HepG2 (cell line): ENCODE measurements at regions not wholly inside any gene's neighbourhood (a gene's known extent, or its start where the extent isn't known, plus 50 kb on each side); places are given as distances from the start of the nearest gene placed in this dataset.

Source experiments
- ATAC-seq: fragments of 200-7000 bp; cut with Tn5 transposase; 3 replicates; pipeline ENCODE4 v1.9.1; 2020; ENCODE audit warnings: mild to moderate bottlenecking, moderate library complexity
- BruUV-seq: library from RNA; stranded (reverse); fragments of 400-500 nt; replicated peaks from 2 replicates; lab custom pipeline; 2021; lab: Mats Ljungman, UMichigan
- CTCF ChIA-PET: fragments of 300-600 bp; formaldehyde crosslinking; extraction: SDS; loops from one replicate; lab custom pipeline; 2021; ENCODE audit warnings: low total read pairs, inconsistent platforms, low intra/inter-chr PET ratio; lab: Yijun Ruan, JAX
- POLR2A ChIA-PET: fragments of 350-600 bp; sonication (Branson Sonifier 250); formaldehyde crosslinking; loops from one replicate; lab custom pipeline; 2020; ENCODE audit warnings: antibody characterized with exemption, inconsistent platforms; lab: Yijun Ruan, JAX
- DNase-seq: peaks from one replicate; pipeline ENCODE4 v3.0.0-alpha.2; 2015; ENCODE audit warnings: low spot score
- FAIRE-seq: peaks from 3 replicates; lab custom pipeline; 2011; peaks lifted over from hg19 to GRCh38; lab: Jason Lieb, UNC
- H2AFZ ChIP-seq: one replicate; pipeline ENCODE4 v1.6.1; 2011; ENCODE audit warnings: low read length, inconsistent platforms
- H3K27ac ChIP-seq: fragments of 300-600 bp; 3 replicates; pipeline ENCODE4 v1.8.0; 2011; ENCODE audit warnings: mixed run types, mild to moderate bottlenecking, mixed read lengths, low read length, inconsistent platforms; ENCODE audit not compliant: insufficient read depth; ENCODE audit errors: extremely low read length
- H3K27me3 ChIP-seq, 2 experiments: fragments of 200-600 bp in 1 of 2; 2 replicates in 1 of 2; 3 replicates in 1 of 2; pipeline versions ENCODE4 v1.6.0 to v1.8.0; 2011; ENCODE audit warnings: low read length in 2 of 2, mild to moderate bottlenecking in 2 of 2, moderate library complexity in 2 of 2, inconsistent platforms in 1 of 2; ENCODE audit not compliant: insufficient read depth in 2 of 2, control insufficient read depth in 1 of 2
- H3K36me3 ChIP-seq, 2 experiments: fragments of 200-600 bp in 1 of 2; replicated peaks in 1 of 2; 2 replicates in 1 of 2; 3 replicates in 1 of 2; pipeline versions ENCODE4 v1.5.1 to v1.8.0; 2011; ENCODE audit warnings: low read length in 2 of 2, inconsistent platforms in 1 of 2; ENCODE audit not compliant: insufficient read depth in 2 of 2, control insufficient read depth in 1 of 2
- H3K4me1 ChIP-seq: 2 replicates; pipeline ENCODE4 v1.5.1; 2012; ENCODE audit warnings: low read length, inconsistent platforms; ENCODE audit not compliant: insufficient read depth
- H3K4me2 ChIP-seq: 2 replicates; pipeline ENCODE4 v1.6.0; 2011; ENCODE audit warnings: low read depth, low read length, inconsistent platforms
- H3K4me3 ChIP-seq, 3 experiments: fragments of 200-600 bp in 1 of 3; sonication (generic), shearing (Covaris generic) in 1 of 3; replicated peaks in 1 of 3; 2 replicates each; pipeline ENCODE4 v1.5.1; 2011 to 2016; ENCODE audit warnings: low read length in 3 of 3, inconsistent platforms in 2 of 3, low read depth in 2 of 3, mild to moderate bottlenecking in 2 of 3, control low read depth in 1 of 3, mixed read lengths in 1 of 3; ENCODE audit not compliant: insufficient read depth in 1 of 3
- H3K79me2 ChIP-seq: one replicate; pipeline ENCODE4 v1.6.1; 2011; ENCODE audit warnings: low read length, inconsistent platforms; ENCODE audit not compliant: insufficient read depth
- H3K9ac ChIP-seq: 2 replicates; pipeline ENCODE4 v1.6.0; 2011; ENCODE audit warnings: mild to moderate bottlenecking, low read depth, low read length, inconsistent platforms; ENCODE audit not compliant: insufficient read depth
- H3K9me3 ChIP-seq: 2 replicates; pipeline ENCODE4 v1.5.1; 2012; ENCODE audit warnings: mild to moderate bottlenecking, low read length
- H4K20me1 ChIP-seq: 2 replicates; pipeline ENCODE4 v1.6.0; 2011; ENCODE audit warnings: inconsistent platforms, mild to moderate bottlenecking, low read length, moderate library complexity; ENCODE audit not compliant: insufficient read depth
- BRF2 ChIP-seq: sonication (generic); formaldehyde crosslinking; IDR thresholded peaks from 2 replicates; pipeline ENCODE4 v1.8.1; 2022; ENCODE audit warnings: mild to moderate bottlenecking, missing genetic modification reagents
- CREM ChIP-seq, 2 experiments: sonication (generic) in 1 of 2; formaldehyde crosslinking in 1 of 2; IDR thresholded peaks; 2 replicates each; pipeline versions ENCODE4 v1.4.0 to v1.6.1; 2016 to 2020; ENCODE audit warnings: antibody characterized with exemption in 1 of 2, mild to moderate bottlenecking in 1 of 2, missing genetic modification reagents in 1 of 2
- HMGXB4 ChIP-seq, 2 experiments: sonication (generic) in 1 of 2; formaldehyde crosslinking in 1 of 2; IDR thresholded peaks; 2 replicates each; pipeline versions ENCODE4 v1.4.0 to v1.6.1; 2018 to 2020; ENCODE audit warnings: missing genetic modification reagents in 2 of 2, borderline replicate concordance in 1 of 2, low read depth in 1 of 2, mild to moderate bottlenecking in 1 of 2, missing biosample characterization in 1 of 2
- KAT2B ChIP-seq: fragments of 150-350 bp; IDR thresholded peaks from 2 replicates; pipeline ENCODE4 v1.6.1; 2014; ENCODE audit warnings: low read depth, low read length, borderline replicate concordance
- KLF11 ChIP-seq: IDR thresholded peaks from 2 replicates; pipeline ENCODE4 v1.6.1; 2016; ENCODE audit warnings: missing compliant biosample characterization
- MED1 ChIP-seq: sonication (generic); formaldehyde crosslinking; IDR thresholded peaks from 2 replicates; pipeline ENCODE4 v1.4.0; 2020; ENCODE audit warnings: missing genetic modification reagents
- NFE2L1 ChIP-seq: sonication (generic); formaldehyde crosslinking; IDR thresholded peaks from 2 replicates; pipeline ENCODE4 v1.4.0; 2020; ENCODE audit warnings: missing genetic modification reagents, mild to moderate bottlenecking, borderline replicate concordance
- RBM39 ChIP-seq: fragments of 200-400 bp; formaldehyde crosslinking; IDR thresholded peaks from one replicate; pipeline ENCODE4 v1.6.1; 2018; ENCODE audit warnings: antibody characterized with exemption, mild to moderate bottlenecking, low read depth, low read length; ENCODE audit not compliant: poor library complexity, severe bottlenecking
- ZNF225 ChIP-seq: sonication (generic); formaldehyde crosslinking; IDR thresholded peaks from 2 replicates; pipeline ENCODE4 v1.4.0; 2020; ENCODE audit warnings: mild to moderate bottlenecking, missing genetic modification reagents
- ZNF318 ChIP-seq: sonication (generic); formaldehyde crosslinking; IDR thresholded peaks from 2 replicates; pipeline ENCODE4 v1.4.0; 2020; ENCODE audit warnings: mild to moderate bottlenecking, missing genetic modification reagents
- ZNF7 ChIP-seq: IDR thresholded peaks from 2 replicates; pipeline ENCODE4 v1.6.1; 2016; ENCODE audit warnings: missing biosample characterization, missing genetic modification reagents
- ZSCAN20 ChIP-seq: sonication (generic); formaldehyde crosslinking; IDR thresholded peaks from 2 replicates; pipeline ENCODE4 v1.4.0; 2020; ENCODE audit warnings: missing genetic modification reagents, mild to moderate bottlenecking, borderline replicate concordance
- WGBS: methylation state at CpG from one replicate; pipeline ENCODE4 v1.1.6; 2017; ENCODE audit warnings: low lambda C conversion rate; 5-methylcytosine and 5-hydroxymethylcytosine counted together
- in situ Hi-C: cut with HindIII; loops from 2 replicates; pipeline ENCODE4 v1.10.0; 2017; ENCODE audit warnings: low pct_unique_long_range_greater_than_20kb; ENCODE audit not compliant: extremely low pct_ligation_motif_present
- intact Hi-C: fragments of 100-400 bp; cut with micrococcal nuclease; formaldehyde crosslinking; loops from one replicate; pipeline ENCODE4 v1.10.0; 2022; ENCODE audit not compliant: unreplicated experiment

- no peak for TF ChIP-seq CREM (IDR thresholded peaks at IDR 0.05)
- no peak for TF ChIP-seq CREM (CRISPR knock-in tag; IDR thresholded peaks at IDR 0.05)
- no peak for TF ChIP-seq KLF11 (CRISPR knock-in tag)
- TF ChIP-seq KAT2B: no peak
- TF ChIP-seq ZNF7 (CRISPR knock-in tag): no peak
Observed at GRCh38 chr6:12230523-12230922, 59.6 kb upstream of the EDN1 start (continued).

GRCh38 chr6:12232339-12232738 lies 57.8 kb upstream of the EDN1 start:
- Histone ChIP-seq H3K4me3 (no peak overlapping the region), H2AFZ (no peak overlapping the region), H3K9me3 (no peaks in the 10 kb centered on the region), H3K27ac (no peak overlapping the region), H3K79me2 (no peaks in the 10 kb centered on the region), H3K9ac (no peak overlapping the region), H4K20me1 (no peaks in the 10 kb centered on the region), H3K27me3 (no peaks in the 10 kb centered on the region), H3K4me1 (peaks cover 39% of the 10 kb centered on the region), H3K4me2 (no peak overlapping the region), H3K36me3 (no peaks in the 10 kb centered on the region)
- 87% methylated on average over 3 of the region's 3 CpGs for WGBS
- ATAC-seq (no peak), DNase-seq (no peak), FAIRE-seq (no peak)
- intact Hi-C loops: loop anchor here (5.0 kb wide), 2 partner anchors 370 to 645 kb away; no protein-coding TSS in a partner anchor
- BruUV-seq: no TSS peak
- ChIA-PET CTCF (no interaction called here), POLR2A (no interaction called here)
- in situ Hi-C loops: loop anchor here (5.0 to 10.0 kb wide), 3 partner anchors 85 to 648 kb away; no protein-coding TSS in a partner anchor
- TF ChIP-seq BRF2 (CRISPR knock-in tag) (no peak), ZSCAN20 (no peak), ZNF318 (CRISPR knock-in tag) (no peak), RBM39 (no peak), ZNF225 (CRISPR knock-in tag) (no peak), MED1 (CRISPR knock-in tag) (no peak), NFE2L1 (CRISPR knock-in tag) (no peak), HMGXB4 (CRISPR knock-in tag; IDR thresholded peaks at IDR 0.05; ENCODE audit: borderline replicate concordance in 1 of 2, low read depth in 1 of 2) (no peak)
